Endometrial microvascular endothelial cells (primary cell): ENCODE measurements at regions not wholly inside any gene's neighbourhood (a gene's known extent, or its start where the extent isn't known, plus 50 kb on each side); places are given as distances from the start of the nearest gene placed in this dataset.
"Not testable (repeated sequence)": the region's sequence is repeated elsewhere in the genome, so short reads cannot be mapped to it uniquely, and the experiment has no call there.

Source experiments
- in situ Hi-C: cut with HindIII; loops from 2 replicates; pipeline ENCODE4 v1.10.0; 2017; ENCODE audit warnings: low sequenced_read_pairs, low pct_unique_long_range_greater_than_20kb; ENCODE audit errors: inconsistent ontology term

DNA sequence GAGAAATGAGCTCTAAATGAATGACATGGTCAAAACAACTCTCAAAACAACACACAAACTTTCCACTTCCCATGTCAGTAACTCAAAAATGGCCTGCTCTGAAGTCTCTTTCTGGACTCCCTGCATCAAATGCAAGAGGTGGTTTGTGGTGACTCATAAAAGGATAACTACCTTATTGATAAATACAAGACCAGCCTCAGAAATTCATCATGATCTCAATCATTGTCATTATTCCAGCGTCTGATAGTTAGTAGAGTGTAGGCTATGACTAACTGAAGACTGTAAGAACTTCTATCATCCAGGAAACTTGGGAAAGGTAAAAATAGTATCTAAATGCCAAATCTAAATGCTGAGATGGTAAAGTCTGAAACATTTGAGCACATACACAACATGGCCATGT, 369.4 kb downstream of the BMP2 start:
- in situ Hi-C loops = no loop called here

GRCh38 chr20:7137395-7138151, 370.1 kb downstream of the BMP2 start:
- in situ Hi-C loops = no loop called here

GRCh38 chr20:7144464-7144863, 377.0 kb downstream of the BMP2 start:
- in situ Hi-C loops = no loop called here

- in situ Hi-C loops = no loop called here
Observed at GRCh38 chr20:7146552-7147219, 379.2 kb downstream of the BMP2 start.

- in situ Hi-C loops = no loop called here
Observed at GRCh38 chr20:7147220-7147601, 379.7 kb downstream of the BMP2 start.

DNA sequence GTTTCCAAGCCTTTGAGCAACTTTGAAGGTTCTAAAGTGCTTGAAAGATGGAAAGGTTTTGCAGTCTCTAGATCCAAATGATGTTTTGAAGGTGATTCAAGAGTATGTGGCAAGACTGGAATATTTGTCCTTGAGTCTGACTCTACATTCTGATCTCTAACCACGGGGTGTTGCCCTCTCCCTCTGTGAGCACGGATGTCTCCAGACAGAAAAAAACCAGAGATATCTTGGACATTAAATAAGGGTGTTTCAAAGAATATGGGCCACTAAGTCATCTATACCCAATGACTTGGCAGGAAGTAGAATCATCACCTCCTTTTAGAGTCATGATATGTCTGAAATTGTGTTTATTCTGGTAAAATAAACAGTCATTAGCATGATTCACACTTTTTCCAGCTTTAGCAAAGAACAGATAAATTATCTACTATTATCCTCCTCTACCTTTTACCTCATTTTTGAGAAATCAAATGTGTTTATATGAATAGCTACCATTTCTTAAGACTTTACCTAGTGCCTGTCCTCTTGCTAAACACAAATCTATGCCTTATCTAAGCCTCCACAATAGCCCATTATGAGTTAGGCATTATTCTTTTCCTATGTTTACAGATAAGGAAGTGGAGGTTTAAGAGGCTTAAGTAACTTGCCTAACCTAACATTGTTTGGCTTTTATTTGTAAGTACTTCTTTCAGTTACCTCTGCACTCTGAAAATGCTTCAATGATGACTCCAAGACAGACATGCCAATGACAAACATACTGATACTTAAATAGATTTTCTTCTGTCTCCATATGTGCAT, 384.4 kb downstream of the BMP2 start:
- in situ Hi-C loops = no loop called here

GRCh38 chr20:7155282-7155681, 387.8 kb downstream of the BMP2 start:
- in situ Hi-C loops = no loop called here

DNA sequence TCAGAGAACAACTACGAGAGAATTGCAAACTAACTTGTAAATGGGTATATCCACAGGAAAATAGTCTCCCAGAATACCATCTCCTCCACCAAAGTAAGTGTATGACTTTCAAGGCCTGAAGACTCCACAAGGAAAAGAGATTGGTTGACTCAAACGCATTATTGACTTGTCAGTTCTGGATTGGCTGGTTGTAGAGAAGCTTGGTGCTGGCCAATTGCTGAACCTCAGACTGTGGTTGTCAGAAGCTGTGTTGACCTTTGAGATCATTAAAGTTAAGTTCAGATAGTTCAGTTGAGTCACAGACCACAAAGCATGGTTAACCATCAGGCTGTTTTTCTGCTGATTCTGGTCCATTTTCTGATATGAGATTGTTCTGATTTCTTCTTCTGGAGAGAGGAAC, 388.3 kb downstream of the BMP2 start:
- in situ Hi-C loops = no loop called here

GRCh38 chr20:7159903-7160302, 392.4 kb downstream of the BMP2 start:
- in situ Hi-C loops = no loop called here

GRCh38 chr20:7161690-7162089, 394.2 kb downstream of the BMP2 start:
- in situ Hi-C loops = no loop called here

GRCh38 chr20:7171911-7172310, 404.4 kb downstream of the BMP2 start:
- in situ Hi-C loops = no loop called here

DNA sequence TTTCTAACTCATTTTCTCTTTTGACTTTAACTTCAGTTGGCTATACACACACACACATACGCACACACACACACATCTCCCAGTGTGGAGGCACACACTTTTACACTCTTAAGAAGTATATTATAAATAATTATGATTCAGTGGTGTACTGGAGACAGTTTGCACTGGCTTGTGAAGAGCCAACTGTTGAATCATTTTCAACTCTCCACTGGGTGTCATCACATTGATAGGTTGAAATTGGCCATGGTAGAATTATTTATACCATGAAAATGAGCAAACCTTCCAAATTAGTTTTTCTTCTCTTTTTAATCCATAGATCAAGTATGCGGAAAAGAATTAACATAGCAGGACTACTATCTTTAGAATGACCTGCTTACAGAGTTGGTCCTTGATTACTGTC, 407.1 kb downstream of the BMP2 start:
- in situ Hi-C loops = no loop called here

- in situ Hi-C loops = not testable (repeated sequence)
Observed at GRCh38 chr20:7175827-7176226, 408.3 kb downstream of the BMP2 start.

DNA sequence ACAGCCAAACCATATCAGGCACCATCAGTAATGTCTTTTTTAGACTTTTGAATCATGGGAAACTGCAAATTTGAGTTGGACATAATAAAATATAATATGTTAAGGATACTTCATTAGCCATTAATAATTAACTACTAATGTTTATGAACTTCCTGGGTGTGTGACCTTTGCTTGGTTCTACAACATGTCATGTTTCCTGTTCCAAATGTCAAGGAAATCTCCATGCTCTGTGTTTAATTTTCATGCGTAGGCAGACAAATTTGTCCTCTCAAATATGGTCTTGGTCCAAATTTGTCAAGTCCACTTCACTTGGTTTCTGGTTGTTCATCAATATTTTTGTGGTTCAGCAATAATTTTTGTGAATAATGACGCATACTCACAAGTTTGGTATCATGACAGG, 410.5 kb downstream of the BMP2 start:
- in situ Hi-C loops = no loop called here

DNA sequence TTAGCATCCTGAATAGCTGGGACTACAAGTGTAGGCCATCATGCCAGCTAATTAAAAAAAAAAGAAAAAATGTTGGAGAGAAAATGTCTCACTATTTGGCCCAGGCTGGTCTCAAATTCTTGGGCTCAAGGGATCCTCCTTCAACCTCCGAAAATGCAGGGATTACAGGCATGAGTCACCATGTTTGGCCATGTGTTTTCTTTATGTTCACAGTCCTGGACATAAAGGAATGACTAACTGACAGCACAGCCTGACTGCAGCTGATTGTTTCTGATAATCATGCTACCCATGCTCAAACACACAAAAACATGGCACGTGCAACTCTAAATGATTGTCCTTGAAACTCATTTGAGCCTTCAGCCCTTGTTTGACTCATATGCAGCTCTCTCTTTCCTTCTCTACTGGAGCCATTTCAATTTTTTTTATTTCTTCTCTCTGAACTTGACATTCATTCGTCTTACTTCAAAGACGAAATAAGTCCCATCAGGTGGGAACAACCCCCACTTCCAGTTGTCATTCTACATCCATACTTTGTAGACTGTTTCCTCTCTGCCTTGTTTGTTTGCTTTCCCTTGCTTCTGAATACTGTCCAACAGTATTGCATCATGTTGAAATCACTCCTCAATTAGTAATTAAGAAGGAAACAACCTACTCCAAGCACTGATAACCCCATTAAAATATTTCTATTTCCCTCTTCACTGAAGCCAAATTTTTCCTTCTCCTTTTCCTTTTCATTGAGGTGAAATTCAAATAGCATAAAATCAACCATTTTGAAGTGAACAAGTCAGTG, 413.0 kb downstream of the BMP2 start:
- in situ Hi-C loops = no loop called here

DNA sequence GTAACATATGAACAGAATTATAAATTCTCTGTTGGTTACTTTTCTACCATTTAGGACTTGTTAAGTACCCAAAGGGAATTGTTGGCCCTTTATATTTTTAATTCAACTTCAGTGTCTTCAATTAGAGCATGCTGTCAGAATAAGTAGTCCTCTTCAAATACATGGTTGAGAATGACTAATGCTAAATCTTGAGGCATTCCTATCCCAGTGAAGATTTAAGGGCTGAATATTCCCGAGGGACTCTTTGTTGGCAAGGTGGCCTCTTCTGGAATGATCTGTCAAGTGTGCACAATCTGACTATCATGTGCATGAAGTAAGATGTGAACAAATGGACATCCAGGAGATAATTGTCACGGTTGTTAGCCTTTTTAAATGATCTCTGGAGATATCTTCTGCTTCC, 421.7 kb downstream of the BMP2 start:
- in situ Hi-C loops = no loop called here

- in situ Hi-C loops = no loop called here
Observed at GRCh38 chr20:7193681-7194080, 426.2 kb downstream of the BMP2 start.

DNA sequence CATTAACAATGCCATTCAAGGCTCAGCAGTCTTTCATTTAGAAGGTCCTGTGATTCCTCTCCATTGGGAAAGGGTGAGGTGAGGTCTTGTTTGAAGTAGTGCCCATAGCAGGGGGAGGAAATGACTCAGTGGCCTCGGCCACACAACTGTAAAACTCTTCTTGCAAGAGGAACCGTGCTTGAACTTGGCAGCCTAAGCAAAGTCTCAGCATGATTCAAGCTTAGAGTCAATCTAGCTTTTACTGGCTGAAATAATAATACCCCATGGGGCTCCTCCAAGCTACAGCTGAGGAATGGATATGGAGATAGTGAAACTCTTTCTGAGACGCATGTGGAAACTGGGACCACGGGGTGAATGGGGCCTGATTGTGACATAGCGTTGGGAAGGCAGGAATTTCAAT, 428.2 kb downstream of the BMP2 start:
- in situ Hi-C loops = no loop called here

GRCh38 chr20:7196481-7196880, 429.0 kb downstream of the BMP2 start:
- in situ Hi-C loops = no loop called here
